Prostate gland (tissue), 2 donors: ENCODE measurements at regions not wholly inside any gene's neighbourhood (a gene's known extent, or its start where the extent isn't known, plus 50 kb on each side); places are given as distances from the start of the nearest gene placed in this dataset.

Source experiments
- CTCF ChIP-seq, 4 experiments: fragments of 200-600 bp in 2 of 4; fragments of 450-650 bp in 2 of 4; sonication (generic) in 2 of 4; IDR thresholded peaks; 1 replicate in 3 of 4; 2 replicates in 1 of 4; pipeline ENCODE4 v1.5.1; 2016 to 2019; ENCODE audit warnings: antibody characterized with exemption in 4 of 4, mild to moderate bottlenecking in 2 of 4, moderate library complexity in 2 of 4
- POLR2A ChIP-seq: fragments of 450-650 bp; IDR thresholded peaks from one replicate; pipeline ENCODE4 v1.6.1; 2016; ENCODE audit warnings: antibody characterized with exemption, mild to moderate bottlenecking
- POLR2AphosphoS5 ChIP-seq: sonication (generic); formaldehyde crosslinking; IDR thresholded peaks from one replicate; pipeline ENCODE4 v1.6.1; 2017; ENCODE audit warnings: antibody characterized with exemption

GRCh38 chr2:3966470-3966869, 263.1 kb downstream of the DCDC2C start:
- TF ChIP-seq POLR2A (no peak), CTCF (IDR thresholded peaks at IDR 0.05) (no peak), POLR2AphosphoS5 (no peak)
